K562 (cell line): ENCODE measurements at regions not wholly inside any gene's neighbourhood (a gene's known extent, or its start where the extent isn't known, plus 50 kb on each side); places are given as distances from the start of the nearest gene placed in this dataset.

Source experiments
- FIP1L1 ChIP-seq: fragments of 200-400 bp; formaldehyde crosslinking; IDR thresholded peaks from 2 replicates; pipeline ENCODE4 v1.6.1; 2018; ENCODE audit warnings: mild to moderate bottlenecking, low read depth, low read length; ENCODE audit not compliant: poor library complexity, severe bottlenecking
- GATAD2B ChIP-seq: fragments of 450-650 bp; IDR thresholded peaks from 2 replicates; pipeline ENCODE4 v1.6.1; 2017; ENCODE audit warnings: mild to moderate bottlenecking, borderline replicate concordance
- NFRKB ChIP-seq: fragments of 450-650 bp; IDR thresholded peaks from 2 replicates; pipeline ENCODE4 v1.6.1; 2016; ENCODE audit warnings: low read depth
- NR1H2 ChIP-seq: sonication (generic); formaldehyde crosslinking; IDR thresholded peaks from 2 replicates; pipeline ENCODE4 v1.4.0; 2020; ENCODE audit warnings: mild to moderate bottlenecking, missing genetic modification reagents
- NR2C2 ChIP-seq, 2 experiments: fragments of 200-800 bp in 1 of 2; sonication (Bioruptor generic) in 1 of 2; sonication (generic) in 1 of 2; formaldehyde crosslinking in 1 of 2; IDR thresholded peaks; 2 replicates each; pipeline versions ENCODE4 v1.6.1 to v1.8.0; 2016 to 2022; ENCODE audit warnings: mild to moderate bottlenecking in 1 of 2, missing compliant biosample characterization in 1 of 2, missing genetic modification characterization in 1 of 2, missing genetic modification reagents in 1 of 2
- RBBP5 ChIP-seq: fragments of 200-600 bp; sonication (generic); IDR thresholded peaks from 2 replicates; pipeline ENCODE4 v1.6.1; 2012; ENCODE audit warnings: borderline replicate concordance, mild to moderate bottlenecking, low read length, control low read depth, inconsistent platforms; ENCODE audit not compliant: insufficient read depth, poor library complexity, severe bottlenecking
- RFX1 ChIP-seq: fragments of 450-650 bp; IDR thresholded peaks from 2 replicates; pipeline ENCODE4 v1.6.1; 2016; ENCODE audit warnings: mild to moderate bottlenecking, moderate library complexity
- RNF2 ChIP-seq: sonication (generic); IDR thresholded peaks from 2 replicates; pipeline ENCODE4 v1.6.1; 2016
- SP2 ChIP-seq: IDR thresholded peaks from 2 replicates; pipeline ENCODE4 v1.6.1; 2011; ENCODE audit warnings: mild to moderate bottlenecking, low read depth, low read length, moderate library complexity; ENCODE audit not compliant: poor library complexity, severe bottlenecking; ENCODE audit errors: extremely low read depth
- TBL1XR1 ChIP-seq, 2 experiments: IDR thresholded peaks; 2 replicates each; pipeline ENCODE4 v1.6.1; 2012; ENCODE audit warnings: improper control_type of control experiment in 2 of 2, low read length in 2 of 2, mild to moderate bottlenecking in 1 of 2
- ZNF384 ChIP-seq: IDR thresholded peaks from 2 replicates; pipeline ENCODE4 v1.6.1; 2012; ENCODE audit warnings: low read depth, low read length, improper control_type of control experiment
- ZNF644 ChIP-seq: fragments of 200-800 bp; sonication (Bioruptor generic); IDR thresholded peaks from 2 replicates; pipeline ENCODE4 v1.6.1; 2016; ENCODE audit warnings: low read depth, missing genetic modification characterization, missing compliant biosample characterization
- ZNF699 ChIP-seq: fragments of 250-450 bp; sonication (Bioruptor Pico); IDR thresholded peaks from 2 replicates; pipeline ENCODE4 v1.8.0; 2021; ENCODE audit warnings: mild to moderate bottlenecking, moderate library complexity; ENCODE audit not compliant: insufficient replicate concordance
- TF ChIP-seq, protein P1 (sequence below): fragments of 450-650 bp; conservative IDR thresholded peaks from 2 replicates; pipeline ENCODE4 v1.6.1; 2016; ENCODE audit warnings: missing genetic modification characterization, low read depth, mild to moderate bottlenecking, control low read depth, missing compliant biosample characterization
- TF ChIP-seq, protein P2 (sequence below): IDR thresholded peaks from 3 replicates; pipeline ENCODE4 v1.6.1; 2011; ENCODE audit warnings: borderline replicate concordance, mild to moderate bottlenecking, moderate library complexity; ENCODE audit not compliant: insufficient read length; ENCODE audit errors: extremely low read depth
- TF ChIP-seq, protein P3 (sequence below): fragments of 450-650 bp; formaldehyde crosslinking; conservative IDR thresholded peaks from 2 replicates; pipeline ENCODE4 v1.4.0; 2022; ENCODE audit warnings: mild to moderate bottlenecking, missing genetic modification characterization
- TF ChIP-seq, protein P4 (sequence below), 3 experiments: fragments of 200-800 bp in 1 of 3; fragments of 250-450 bp in 1 of 3; fragments of 450-650 bp in 1 of 3; sonication (Bioruptor Pico) in 1 of 3; sonication (Bioruptor generic) in 1 of 3; formaldehyde crosslinking in 1 of 3; IDR thresholded peaks; 2 replicates each; pipeline versions ENCODE4 v1.6.1 to v1.8.0; 2016 to 2022; ENCODE audit warnings: mild to moderate bottlenecking in 2 of 3, missing genetic modification characterization in 2 of 3, missing compliant biosample characterization in 1 of 3, moderate library complexity in 1 of 3

DNA sequence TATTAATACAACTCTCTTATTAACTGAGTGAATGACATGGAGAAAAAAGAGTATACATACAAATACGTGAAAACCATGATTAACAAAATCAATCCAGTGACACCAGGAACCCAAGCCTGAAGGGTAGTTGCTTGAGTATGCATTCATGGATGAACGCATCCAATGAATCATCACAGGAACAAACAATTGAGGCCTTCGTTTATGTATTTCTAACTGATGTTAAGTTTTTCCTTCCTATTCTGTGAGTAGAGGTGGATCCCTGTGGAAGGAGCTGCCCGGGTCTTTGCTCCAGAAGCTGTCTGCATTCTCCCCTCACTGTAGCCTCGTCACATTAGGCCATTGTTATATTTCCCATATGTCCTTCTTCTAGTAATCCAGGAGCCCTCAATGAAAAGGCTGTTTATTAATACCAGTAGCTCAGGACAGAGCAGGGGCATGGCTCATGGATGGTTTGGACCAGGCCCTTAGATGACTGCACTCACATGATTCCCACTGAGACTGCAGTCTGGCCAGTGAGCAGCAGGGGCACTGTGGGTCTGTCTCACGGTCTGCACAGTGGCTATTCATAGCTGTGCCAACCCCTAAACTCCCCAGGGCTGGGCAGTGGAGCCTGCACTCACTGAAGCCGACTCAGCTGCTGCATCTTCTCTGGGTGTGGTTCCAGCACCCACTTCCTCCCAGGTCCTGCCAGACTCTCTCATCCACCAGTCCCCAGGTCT is 128.1 kb upstream of the TOP3B start (continued):
- TF ChIP-seq, protein P1, sequence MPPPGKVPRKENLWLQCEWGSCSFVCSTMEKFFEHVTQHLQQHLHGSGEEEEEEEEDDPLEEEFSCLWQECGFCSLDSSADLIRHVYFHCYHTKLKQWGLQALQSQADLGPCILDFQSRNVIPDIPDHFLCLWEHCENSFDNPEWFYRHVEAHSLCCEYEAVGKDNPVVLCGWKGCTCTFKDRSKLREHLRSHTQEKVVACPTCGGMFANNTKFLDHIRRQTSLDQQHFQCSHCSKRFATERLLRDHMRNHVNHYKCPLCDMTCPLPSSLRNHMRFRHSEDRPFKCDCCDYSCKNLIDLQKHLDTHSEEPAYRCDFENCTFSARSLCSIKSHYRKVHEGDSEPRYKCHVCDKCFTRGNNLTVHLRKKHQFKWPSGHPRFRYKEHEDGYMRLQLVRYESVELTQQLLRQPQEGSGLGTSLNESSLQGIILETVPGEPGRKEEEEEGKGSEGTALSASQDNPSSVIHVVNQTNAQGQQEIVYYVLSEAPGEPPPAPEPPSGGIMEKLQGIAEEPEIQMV: no peak
- no peak for TF ChIP-seq ZNF644 (tag)
- TF ChIP-seq RFX1: no peak
- no peak for TF ChIP-seq NFRKB
- TF ChIP-seq, protein P2, sequence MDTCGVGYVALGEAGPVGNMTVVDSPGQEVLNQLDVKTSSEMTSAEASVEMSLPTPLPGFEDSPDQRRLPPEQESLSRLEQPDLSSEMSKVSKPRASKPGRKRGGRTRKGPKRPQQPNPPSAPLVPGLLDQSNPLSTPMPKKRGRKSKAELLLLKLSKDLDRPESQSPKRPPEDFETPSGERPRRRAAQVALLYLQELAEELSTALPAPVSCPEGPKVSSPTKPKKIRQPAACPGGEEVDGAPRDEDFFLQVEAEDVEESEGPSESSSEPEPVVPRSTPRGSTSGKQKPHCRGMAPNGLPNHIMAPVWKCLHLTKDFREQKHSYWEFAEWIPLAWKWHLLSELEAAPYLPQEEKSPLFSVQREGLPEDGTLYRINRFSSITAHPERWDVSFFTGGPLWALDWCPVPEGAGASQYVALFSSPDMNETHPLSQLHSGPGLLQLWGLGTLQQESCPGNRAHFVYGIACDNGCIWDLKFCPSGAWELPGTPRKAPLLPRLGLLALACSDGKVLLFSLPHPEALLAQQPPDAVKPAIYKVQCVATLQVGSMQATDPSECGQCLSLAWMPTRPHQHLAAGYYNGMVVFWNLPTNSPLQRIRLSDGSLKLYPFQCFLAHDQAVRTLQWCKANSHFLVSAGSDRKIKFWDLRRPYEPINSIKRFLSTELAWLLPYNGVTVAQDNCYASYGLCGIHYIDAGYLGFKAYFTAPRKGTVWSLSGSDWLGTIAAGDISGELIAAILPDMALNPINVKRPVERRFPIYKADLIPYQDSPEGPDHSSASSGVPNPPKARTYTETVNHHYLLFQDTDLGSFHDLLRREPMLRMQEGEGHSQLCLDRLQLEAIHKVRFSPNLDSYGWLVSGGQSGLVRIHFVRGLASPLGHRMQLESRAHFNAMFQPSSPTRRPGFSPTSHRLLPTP: no peak
- TF ChIP-seq, protein P3, sequence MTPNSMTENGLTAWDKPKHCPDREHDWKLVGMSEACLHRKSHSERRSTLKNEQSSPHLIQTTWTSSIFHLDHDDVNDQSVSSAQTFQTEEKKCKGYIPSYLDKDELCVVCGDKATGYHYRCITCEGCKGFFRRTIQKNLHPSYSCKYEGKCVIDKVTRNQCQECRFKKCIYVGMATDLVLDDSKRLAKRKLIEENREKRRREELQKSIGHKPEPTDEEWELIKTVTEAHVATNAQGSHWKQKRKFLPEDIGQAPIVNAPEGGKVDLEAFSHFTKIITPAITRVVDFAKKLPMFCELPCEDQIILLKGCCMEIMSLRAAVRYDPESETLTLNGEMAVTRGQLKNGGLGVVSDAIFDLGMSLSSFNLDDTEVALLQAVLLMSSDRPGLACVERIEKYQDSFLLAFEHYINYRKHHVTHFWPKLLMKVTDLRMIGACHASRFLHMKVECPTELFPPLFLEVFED (CRISPR knock-in tag): no peak
- TF ChIP-seq NR1H2 (CRISPR knock-in tag): no peak
- no peak for TF ChIP-seq GATAD2B
- TF ChIP-seq NR2C2 (CRISPR knock-in tag; IDR thresholded peaks at IDR 0.05): no peak
- no peak for TF ChIP-seq NR2C2 (tag; IDR thresholded peaks at IDR 0.05)
- no peak for TF ChIP-seq FIP1L1
- TF ChIP-seq, protein P4, sequence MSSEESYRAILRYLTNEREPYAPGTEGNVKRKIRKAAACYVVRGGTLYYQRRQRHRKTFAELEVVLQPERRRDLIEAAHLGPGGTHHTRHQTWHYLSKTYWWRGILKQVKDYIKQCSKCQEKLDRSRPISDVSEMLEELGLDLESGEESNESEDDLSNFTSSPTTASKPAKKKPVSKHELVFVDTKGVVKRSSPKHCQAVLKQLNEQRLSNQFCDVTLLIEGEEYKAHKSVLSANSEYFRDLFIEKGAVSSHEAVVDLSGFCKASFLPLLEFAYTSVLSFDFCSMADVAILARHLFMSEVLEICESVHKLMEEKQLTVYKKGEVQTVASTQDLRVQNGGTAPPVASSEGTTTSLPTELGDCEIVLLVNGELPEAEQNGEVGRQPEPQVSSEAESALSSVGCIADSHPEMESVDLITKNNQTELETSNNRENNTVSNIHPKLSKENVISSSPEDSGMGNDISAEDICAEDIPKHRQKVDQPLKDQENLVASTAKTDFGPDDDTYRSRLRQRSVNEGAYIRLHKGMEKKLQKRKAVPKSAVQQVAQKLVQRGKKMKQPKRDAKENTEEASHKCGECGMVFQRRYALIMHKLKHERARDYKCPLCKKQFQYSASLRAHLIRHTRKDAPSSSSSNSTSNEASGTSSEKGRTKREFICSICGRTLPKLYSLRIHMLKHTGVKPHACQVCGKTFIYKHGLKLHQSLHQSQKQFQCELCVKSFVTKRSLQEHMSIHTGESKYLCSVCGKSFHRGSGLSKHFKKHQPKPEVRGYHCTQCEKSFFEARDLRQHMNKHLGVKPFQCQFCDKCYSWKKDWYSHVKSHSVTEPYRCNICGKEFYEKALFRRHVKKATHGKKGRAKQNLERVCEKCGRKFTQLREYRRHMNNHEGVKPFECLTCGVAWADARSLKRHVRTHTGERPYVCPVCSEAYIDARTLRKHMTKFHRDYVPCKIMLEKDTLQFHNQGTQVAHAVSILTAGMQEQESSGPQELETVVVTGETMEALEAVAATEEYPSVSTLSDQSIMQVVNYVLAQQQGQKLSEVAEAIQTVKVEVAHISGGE (CRISPR knock-in tag; IDR thresholded peaks at IDR 0.05): no peak
- no peak for TF ChIP-seq RBBP5
- no peak for TF ChIP-seq ZNF699 (CRISPR knock-in tag)
- TF ChIP-seq ZNF384: no peak
- TF ChIP-seq RNF2: no peak
- no peak for TF ChIP-seq SP2
- TF ChIP-seq TBL1XR1 (IDR thresholded peaks at IDR 0.05; ENCODE audit: low read length in 2 of 2): no peak
